Left lung (tissue), 4 donors: ENCODE measurements at regions not wholly inside any gene's neighbourhood (a gene's known extent, or its start where the extent isn't known, plus 50 kb on each side); places are given as distances from the start of the nearest gene placed in this dataset.
"Not testable (repeated sequence)": the region's sequence is repeated elsewhere in the genome, so short reads cannot be mapped to it uniquely, and the experiment has no call there.

Source experiments
- ATAC-seq: fragments of 200-7000 bp; cut with Tn5 transposase; one replicate; pipeline ENCODE4 v1.9.1; 2020; ENCODE audit warnings: moderate library complexity
- DNase-seq, 4 donors: peaks; one replicate each; pipeline ENCODE4 v3.0.0-alpha.2; 2013 to 2020
- H3K27ac ChIP-seq, 2 donors: fragments of 200-600 bp; sonication (generic) in 1 of 2; one replicate each; pipeline versions ENCODE4 v1.5.0 to v1.8.0; 2020 to 2021
- H3K27me3 ChIP-seq, 2 donors: fragments of 200-600 bp; sonication (generic) in 1 of 2; one replicate each; pipeline versions ENCODE4 v1.5.0 to v1.8.0; 2020 to 2021
- H3K36me3 ChIP-seq, 2 donors: fragments of 200-600 bp; sonication (generic) in 1 of 2; one replicate each; pipeline versions ENCODE4 v1.5.0 to v1.8.0; 2020 to 2021
- H3K4me1 ChIP-seq, 2 donors: fragments of 200-600 bp; one replicate each; pipeline ENCODE4 v1.8.0; 2021
- H3K4me3 ChIP-seq, 2 donors: fragments of 200-600 bp; sonication (generic) in 1 of 2; one replicate each; pipeline versions ENCODE4 v1.5.0 to v1.8.0; 2020 to 2021; ENCODE audit warnings: mild to moderate bottlenecking in 1 of 2
- H3K9me3 ChIP-seq, 2 donors: fragments of 200-600 bp; sonication (generic) in 1 of 2; one replicate each; pipeline versions ENCODE4 v1.5.0 to v1.8.0; 2020 to 2021
- CTCF ChIP-seq, 2 donors: fragments of 200-600 bp; sonication (generic) in 1 of 2; IDR thresholded peaks; one replicate each; pipeline versions ENCODE4 v1.5.0 to v1.8.0; 2021; ENCODE audit warnings: antibody characterized with exemption in 2 of 2
- intact Hi-C, 2 donors: fragments of 100-400 bp; cut with DNase I; formaldehyde crosslinking; loops; one replicate each; pipeline versions ENCODE4 v1.11.2 to v1.14.2; 2022
- donor health status: DM: no; HTN: yes; CAD: no.
- donor health status: DM: no; HTN: no; CAD: no.

DNA sequence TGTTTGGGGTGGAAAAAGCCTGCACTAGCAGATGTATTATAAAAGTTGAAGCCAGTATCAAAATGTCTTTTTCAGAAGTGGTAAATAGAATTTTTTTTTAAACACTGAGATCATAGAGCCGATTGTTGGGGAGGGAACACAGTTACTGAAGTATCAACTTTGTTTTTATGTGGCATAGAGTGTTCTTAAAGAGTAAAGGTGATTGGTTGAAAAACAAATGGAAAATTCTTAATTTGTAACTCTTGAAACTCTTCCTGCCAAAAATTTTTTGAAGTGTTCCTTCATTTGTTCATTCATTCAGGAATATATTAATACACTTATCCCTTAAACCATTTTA lies 83.3 kb downstream of the DISP1 start:
- no peaks in the 10 kb centered on the region for H3K9me3 ChIP-seq
- H3K27me3 ChIP-seq = no peaks in the 10 kb centered on the region
- ATAC-seq (peak; percentile 75), DNase-seq (no peak)
- TF ChIP-seq CTCF (IDR thresholded peaks at IDR 0.05) = no peak
- intact Hi-C loops = no loop called here
- H3K4me1 ChIP-seq = peaks cover 0 to 5% of the 10 kb centered on the region in 2 donors
- no peaks in the 10 kb centered on the region for H3K36me3 ChIP-seq
- no peak overlapping the region for H3K4me3 ChIP-seq
- H3K27ac ChIP-seq = peak overlapping the region; percentile 19 to 21

DNA sequence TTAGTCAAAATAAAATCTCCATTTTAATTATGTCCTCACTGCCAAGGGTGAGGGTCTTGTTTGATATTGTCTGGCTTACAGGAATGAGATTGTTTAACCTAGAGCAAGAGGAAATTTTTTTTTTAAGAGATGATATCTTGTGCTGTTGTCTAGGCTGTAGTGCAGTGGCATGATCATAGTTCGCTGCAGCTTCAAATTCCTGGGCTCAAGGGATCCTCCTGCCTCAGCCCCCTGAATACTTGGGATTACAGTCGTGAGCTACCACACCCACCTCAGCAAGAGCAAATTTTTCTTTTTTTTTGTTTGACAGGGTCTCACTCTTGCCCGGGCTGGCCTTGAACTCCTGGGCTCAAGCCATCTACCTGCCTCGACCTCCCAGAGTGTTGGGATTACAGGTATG lies 84.6 kb downstream of the DISP1 start:
- H3K4me1 ChIP-seq = peaks cover 0 to 5% of the 10 kb centered on the region in 2 donors
- H3K4me3 ChIP-seq = no peak overlapping the region
- H3K36me3 ChIP-seq = no peaks in the 10 kb centered on the region
- H3K27me3 ChIP-seq = no peaks in the 10 kb centered on the region
- no peaks in the 10 kb centered on the region for H3K9me3 ChIP-seq
- intact Hi-C loops = no loop called here
- ATAC-seq (no peak), DNase-seq (no peak)
- H3K27ac ChIP-seq = no peak overlapping the region
- TF ChIP-seq CTCF (IDR thresholded peaks at IDR 0.05) = no peak

GRCh38 chr1:222904451-222904850 lies 89.6 kb downstream of the DISP1 start:
- ATAC-seq (no peak), DNase-seq (no peak)
- no peak for TF ChIP-seq CTCF (IDR thresholded peaks at IDR 0.05)
- Histone ChIP-seq H3K4me1 (peaks cover 0 to 3% of the 10 kb centered on the region in 2 donors), H3K27ac (no peak overlapping the region), H3K4me3 (no peak overlapping the region), H3K27me3 (no peaks in the 10 kb centered on the region), H3K36me3 (no peaks in the 10 kb centered on the region), H3K9me3 (no peaks in the 10 kb centered on the region)
- intact Hi-C loops = no loop called here

DNA sequence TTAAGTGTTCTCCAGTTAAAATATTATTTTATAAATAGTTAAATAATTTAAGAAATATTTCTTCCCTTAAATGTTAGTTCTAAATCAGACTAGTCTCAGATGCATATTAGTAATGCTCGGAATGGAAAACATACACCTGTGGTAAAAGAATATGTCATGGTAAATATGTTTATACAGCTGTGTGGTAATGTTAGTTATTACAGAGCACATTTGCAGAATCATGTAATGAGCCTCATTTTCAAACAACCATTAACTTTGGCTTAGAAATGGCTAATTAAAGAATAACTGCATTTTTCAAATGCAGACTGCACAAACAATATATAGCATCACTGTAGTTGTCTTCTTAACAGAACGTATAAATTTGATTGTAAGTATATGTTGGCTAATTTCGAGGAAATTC lies 90.3 kb downstream of the DISP1 start:
- Histone ChIP-seq H3K27me3 (no peaks in the 10 kb centered on the region), H3K36me3 (no peaks in the 10 kb centered on the region), H3K4me1 (peaks cover 3 to 4% of the 10 kb centered on the region in 2 donors), H3K4me3 (no peak overlapping the region), H3K27ac (no peak overlapping the region), H3K9me3 (no peaks in the 10 kb centered on the region)
- ATAC-seq (no peak), DNase-seq (no peak)
- intact Hi-C loops = no loop called here
- no peak for TF ChIP-seq CTCF (IDR thresholded peaks at IDR 0.05)

DNA sequence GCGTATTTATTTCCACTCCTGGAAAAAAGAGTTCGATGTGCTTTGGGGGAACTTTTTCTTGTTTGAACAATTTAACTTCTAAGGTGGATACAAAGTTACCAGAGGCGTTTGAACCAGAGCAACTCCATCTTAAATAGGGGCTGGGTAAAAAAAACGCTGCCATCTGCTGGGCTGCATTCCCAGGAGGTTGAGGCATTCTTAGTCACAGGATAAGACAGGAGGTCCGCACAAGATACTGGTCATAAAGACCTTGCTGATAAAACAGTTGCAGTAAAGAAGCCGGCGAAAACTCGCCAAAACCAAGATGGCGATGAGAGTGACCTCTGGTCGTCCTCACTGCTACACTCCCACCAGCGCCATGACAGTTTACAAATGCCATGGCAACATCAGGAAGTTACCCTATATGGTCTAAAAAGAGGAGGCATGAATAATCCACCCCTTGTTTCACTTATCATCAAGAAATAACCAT lies 91.5 kb downstream of the DISP1 start:
- H3K36me3 ChIP-seq, ATAC-seq, intact Hi-C loops, H3K27ac ChIP-seq, H3K4me3 ChIP-seq, H3K9me3 ChIP-seq, H3K4me1 ChIP-seq, DNase-seq, H3K27me3 ChIP-seq: not testable (repeated sequence)

- Histone ChIP-seq H3K27me3 (no peaks in the 10 kb centered on the region), H3K4me3 (no peak overlapping the region), H3K27ac (peak overlapping the region; percentile 49 to 58), H3K4me1 (peaks cover 4 to 9% of the 10 kb centered on the region in 2 donors), H3K9me3 (no peaks in the 10 kb centered on the region), H3K36me3 (no peaks in the 10 kb centered on the region)
- no peak for TF ChIP-seq CTCF (IDR thresholded peaks at IDR 0.05)
- intact Hi-C loops = no loop called here
- ATAC-seq (peak; percentile 95), DNase-seq (peak in 1 of 4 donors; percentile 59)
Measured at GRCh38 chr1:222909586-222909985, 94.7 kb downstream of the DISP1 start.
